Spinal cord (tissue), 9 donors: ENCODE measurements at regions not wholly inside any gene's neighbourhood (a gene's known extent, or its start where the extent isn't known, plus 50 kb on each side); places are given as distances from the start of the nearest gene placed in this dataset.
"Not testable (repeated sequence)": the region's sequence is repeated elsewhere in the genome, so short reads cannot be mapped to it uniquely, and the experiment has no call there.

Experiments used
- DNase-seq, 6 donors: peaks; one replicate each; pipeline versions ENCODE4 v3.0.0 to v3.0.0-alpha.2; 2013 to 2015; ENCODE audit warnings: low spot score in 6 of 6, low read depth in 4 of 6
- H3K27ac ChIP-seq: one replicate; pipeline ENCODE4 v1.5.1; 2013; ENCODE audit warnings: low read depth, low read length, control low read depth
- H3K27me3 ChIP-seq: one replicate; pipeline ENCODE4 v1.6.1; 2013; ENCODE audit warnings: low read length; ENCODE audit not compliant: control insufficient read depth, insufficient read depth
- H3K36me3 ChIP-seq: one replicate; pipeline ENCODE4 v1.6.1; 2013; ENCODE audit warnings: low read length; ENCODE audit not compliant: control insufficient read depth, insufficient read depth
- H3K4me1 ChIP-seq: one replicate; pipeline ENCODE4 v1.6.1; 2013; ENCODE audit warnings: low read length; ENCODE audit not compliant: control insufficient read depth, insufficient read depth
- H3K4me3 ChIP-seq: one replicate; pipeline ENCODE4 v1.5.1; 2013; ENCODE audit warnings: low read depth, low read length, control low read depth
- H3K9me3 ChIP-seq: one replicate; pipeline ENCODE4 v1.6.1; 2013; ENCODE audit warnings: low read length; ENCODE audit not compliant: control insufficient read depth, insufficient read depth
- WGBS: methylation state at CpG from one replicate; pipeline ENCODE4 v1.1.5; 2013; ENCODE audit warnings: missing lambda C conversion rate; ENCODE audit not compliant: insufficient coverage; 5-methylcytosine and 5-hydroxymethylcytosine counted together
- donor health status: healthy.

DNA sequence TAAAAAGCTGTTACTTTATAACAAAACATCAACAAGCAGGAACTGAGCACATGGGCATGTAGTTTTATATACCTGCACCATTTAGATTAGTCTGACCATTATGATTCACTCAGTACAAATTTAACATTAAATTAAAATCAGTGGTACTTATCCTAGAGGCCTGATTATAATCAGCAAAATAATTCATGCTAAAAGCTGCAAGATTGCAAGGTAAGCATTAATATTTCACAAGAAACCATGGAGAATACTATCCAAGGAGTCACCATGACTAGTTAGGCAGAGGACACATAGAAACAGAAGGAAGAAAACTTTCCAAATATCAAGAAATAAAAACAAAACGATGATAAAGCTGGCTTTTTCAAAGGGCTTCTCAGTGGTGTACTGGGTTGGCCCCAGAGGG is 297.5 kb downstream of the KLF13 start:
- H3K9me3 ChIP-seq, H3K27ac ChIP-seq, H3K27me3 ChIP-seq, H3K4me3 ChIP-seq, H3K4me1 ChIP-seq, DNase-seq, H3K36me3 ChIP-seq: not testable (repeated sequence)
- no CpG with 5 or more reads among the region's 1 CpG for WGBS

DNA sequence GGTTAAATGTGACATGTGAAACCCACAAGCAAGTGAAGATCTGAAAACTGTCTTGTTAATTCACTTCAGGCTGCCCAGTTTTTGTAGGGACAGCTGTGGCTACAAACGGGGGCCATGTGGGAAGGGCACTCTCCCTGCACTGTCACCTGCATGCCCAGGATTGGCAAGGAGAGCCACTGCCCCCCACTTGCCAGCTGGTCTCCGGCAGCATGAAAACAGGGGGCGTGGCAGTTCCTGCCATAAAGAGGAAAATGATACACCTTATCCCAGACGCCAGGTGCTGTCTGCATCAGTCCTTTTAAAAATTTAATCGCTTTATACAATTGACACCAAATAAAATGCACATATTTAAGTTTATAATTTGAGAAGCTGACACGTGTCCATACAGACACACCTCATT is 309.1 kb downstream of the KLF13 start:
- DNase-seq, H3K4me3 ChIP-seq, H3K4me1 ChIP-seq, H3K27me3 ChIP-seq, H3K9me3 ChIP-seq, H3K36me3 ChIP-seq, H3K27ac ChIP-seq: not testable (repeated sequence)
- 79% methylated on average over 2 of the region's 6 CpGs for WGBS

DNA sequence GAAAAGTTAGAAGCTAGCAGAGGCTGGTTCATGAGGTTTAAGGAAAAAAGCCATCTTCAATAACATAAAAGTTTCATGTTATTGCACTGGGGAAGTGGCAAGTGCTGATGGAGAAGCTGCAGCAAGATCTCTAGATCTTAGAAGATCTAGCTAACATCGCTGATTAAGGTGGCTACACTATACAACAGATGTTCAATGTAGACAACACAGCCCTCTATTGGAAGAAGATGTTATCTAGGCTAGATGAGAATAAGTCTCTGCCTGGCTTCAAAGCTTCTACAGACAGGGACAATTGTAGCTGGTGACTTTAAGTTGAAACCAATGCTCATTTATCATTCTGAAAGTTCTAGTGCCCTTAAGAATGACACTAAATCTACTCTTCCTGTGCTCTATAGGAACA is 310.3 kb downstream of the KLF13 start:
- not testable (repeated sequence) for H3K36me3 ChIP-seq, H3K4me3 ChIP-seq, DNase-seq, H3K9me3 ChIP-seq, H3K27ac ChIP-seq, H3K4me1 ChIP-seq, H3K27me3 ChIP-seq
- WGBS = no CpG with 5 or more reads among the region's 1 CpG

DNA sequence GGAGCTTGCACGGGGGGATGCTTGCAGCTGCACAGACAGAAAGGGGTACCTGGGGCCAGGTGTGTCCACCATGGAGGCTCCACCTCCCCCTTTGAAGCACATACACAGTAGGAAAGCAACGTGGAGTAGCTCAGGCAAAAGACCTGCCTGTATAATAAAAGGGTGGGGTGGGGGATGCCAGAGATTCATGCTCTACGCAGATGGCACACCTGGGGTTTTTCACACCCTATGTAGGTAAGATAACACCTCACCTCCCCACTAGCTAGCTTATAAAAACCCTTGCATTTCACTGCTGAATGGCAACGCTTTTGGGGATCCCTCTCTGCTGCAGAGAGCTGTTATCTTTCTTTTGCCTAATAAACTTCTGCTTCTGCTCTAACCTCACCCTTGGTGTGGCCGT is 317.3 kb downstream of the KLF13 start:
- not testable (repeated sequence) for H3K9me3 ChIP-seq, H3K27me3 ChIP-seq, H3K36me3 ChIP-seq, H3K4me1 ChIP-seq, H3K27ac ChIP-seq, H3K4me3 ChIP-seq, DNase-seq
- WGBS = 100% methylated on average over 1 of the region's 5 CpGs

DNA sequence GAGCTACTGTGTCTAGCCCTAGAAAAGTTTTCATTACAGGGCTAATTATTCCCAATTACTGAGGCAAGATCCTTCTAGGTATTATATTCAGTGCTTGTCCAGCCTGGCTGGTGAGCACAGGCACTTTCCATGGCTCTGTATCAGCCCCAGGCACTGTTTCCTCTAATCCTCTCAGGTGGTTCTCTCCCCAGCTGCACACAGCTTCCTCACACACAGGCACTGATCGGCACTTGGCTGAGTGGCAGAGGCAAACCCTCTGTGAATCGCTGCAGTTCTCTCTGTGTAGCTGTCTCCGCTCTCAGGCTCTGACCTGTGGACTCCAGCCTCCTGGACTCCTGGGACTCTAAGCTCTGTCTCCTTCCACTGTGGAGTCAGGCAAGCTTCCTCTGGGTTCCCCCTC is 318.1 kb downstream of the KLF13 start:
- not testable (repeated sequence) for H3K36me3 ChIP-seq, H3K27me3 ChIP-seq, H3K9me3 ChIP-seq, H3K4me3 ChIP-seq, H3K27ac ChIP-seq, DNase-seq, H3K4me1 ChIP-seq
- 94% methylated on average over 3 of the region's 3 CpGs for WGBS

DNA sequence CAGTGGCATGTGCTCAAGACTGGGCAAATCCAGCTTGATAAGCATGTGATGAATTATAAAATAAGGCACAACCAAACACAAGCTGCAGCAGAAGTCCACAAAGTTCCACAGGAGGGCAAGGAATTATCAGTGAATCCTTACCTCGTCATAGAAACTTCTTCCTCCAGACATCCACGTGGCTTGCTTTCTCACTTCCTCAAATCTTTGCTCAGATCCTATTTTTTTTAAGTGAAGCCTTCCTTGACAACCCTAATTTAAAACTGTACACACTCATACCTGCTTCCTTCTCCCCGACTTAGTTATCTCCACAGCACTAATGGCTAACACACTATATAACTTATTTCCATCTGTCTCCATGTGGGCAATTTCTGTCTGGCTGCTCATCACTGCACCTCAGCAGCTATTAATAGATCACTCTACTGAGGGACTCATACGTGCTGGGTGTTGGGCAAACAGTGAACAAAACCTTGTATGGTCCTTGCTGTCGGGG is 320.7 kb downstream of the KLF13 start:
- 100% methylated on average over 2 of the region's 5 CpGs for WGBS
- H3K27me3 ChIP-seq, DNase-seq, H3K9me3 ChIP-seq, H3K4me3 ChIP-seq, H3K36me3 ChIP-seq, H3K4me1 ChIP-seq, H3K27ac ChIP-seq: not testable (repeated sequence)

DNA sequence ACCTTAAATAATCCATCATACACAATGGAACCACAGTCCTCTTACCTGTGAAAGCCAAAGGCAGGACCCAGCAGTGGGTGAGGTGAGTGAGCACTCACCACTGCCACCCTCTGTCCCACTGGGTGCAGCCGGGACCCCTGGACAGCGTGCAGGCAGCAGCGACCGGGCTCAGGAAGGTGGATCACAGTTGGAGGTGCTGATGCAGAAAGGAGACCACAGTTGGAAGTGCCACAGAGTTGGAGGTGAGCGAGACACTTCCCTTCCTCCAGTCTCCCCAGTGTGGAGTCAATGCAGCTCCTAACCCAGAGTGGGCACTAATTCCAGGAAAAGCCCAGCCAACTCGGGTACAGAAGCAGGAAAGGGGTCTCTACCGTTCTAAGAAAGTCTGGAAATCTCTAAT is 323.0 kb downstream of the KLF13 start:
- not testable (repeated sequence) for DNase-seq, H3K4me3 ChIP-seq, H3K9me3 ChIP-seq, H3K27me3 ChIP-seq, H3K4me1 ChIP-seq, H3K36me3 ChIP-seq, H3K27ac ChIP-seq
- WGBS = 100% methylated on average over 1 of the region's 7 CpGs

DNA sequence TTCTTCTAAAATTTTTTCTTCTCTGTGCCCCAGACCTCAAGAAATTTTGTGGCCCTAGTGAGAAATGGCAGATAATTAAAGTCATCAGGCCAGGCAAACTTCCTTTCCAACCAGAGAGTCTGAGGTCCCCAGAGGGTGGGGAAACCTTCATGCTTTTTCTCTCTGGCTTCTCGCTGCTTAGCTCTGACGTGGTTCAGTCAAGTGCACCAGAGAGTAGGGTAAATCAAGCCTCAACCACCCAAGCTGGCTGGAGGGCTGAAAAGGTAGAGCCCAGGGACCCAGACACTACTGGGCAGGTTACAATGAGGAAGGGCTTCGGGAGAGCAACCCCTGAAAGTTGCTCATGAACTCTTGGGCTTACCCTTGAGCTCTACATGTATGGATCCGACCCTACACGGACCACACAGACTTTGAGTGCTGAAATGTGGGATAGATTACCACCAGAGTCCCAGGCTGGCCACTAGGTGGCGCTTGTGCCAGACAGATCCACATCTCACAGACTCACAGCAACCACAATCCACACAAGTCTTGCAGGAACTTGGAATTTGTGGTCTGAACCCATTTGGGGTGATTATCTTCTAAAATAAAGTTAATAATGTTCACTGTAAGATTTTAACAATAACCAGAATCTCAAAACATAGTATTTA is 323.5 kb downstream of the KLF13 start:
- not testable (repeated sequence) for H3K4me1 ChIP-seq, H3K27me3 ChIP-seq, H3K27ac ChIP-seq, DNase-seq, H3K4me3 ChIP-seq, H3K9me3 ChIP-seq, H3K36me3 ChIP-seq
- no CpG with 5 or more reads among the region's 6 CpGs for WGBS

DNA sequence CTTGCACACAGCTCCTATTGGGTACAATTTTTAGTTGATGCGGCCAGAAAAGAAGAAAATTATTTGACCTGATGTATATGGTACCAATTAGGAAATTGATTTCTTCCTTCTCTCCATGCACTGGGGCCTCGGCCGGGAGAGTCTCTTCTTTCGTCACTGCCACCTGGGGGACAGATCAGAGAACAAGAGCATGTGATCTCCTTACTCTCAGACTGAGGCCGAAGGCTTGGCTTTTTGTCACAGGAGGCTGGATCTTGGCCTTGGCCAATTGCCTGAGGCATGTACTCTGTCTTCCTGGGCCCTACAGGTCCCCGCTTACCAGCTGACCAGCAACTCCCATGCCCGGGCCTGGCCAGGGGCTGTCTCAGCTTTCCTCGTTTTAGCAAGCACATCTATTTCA is 330.3 kb downstream of the KLF13 start:
- H3K36me3 ChIP-seq, H3K27ac ChIP-seq, H3K9me3 ChIP-seq, H3K4me1 ChIP-seq, H3K27me3 ChIP-seq, H3K4me3 ChIP-seq, DNase-seq: not testable (repeated sequence)
- WGBS = 67% methylated on average over 3 of the region's 8 CpGs

DNA sequence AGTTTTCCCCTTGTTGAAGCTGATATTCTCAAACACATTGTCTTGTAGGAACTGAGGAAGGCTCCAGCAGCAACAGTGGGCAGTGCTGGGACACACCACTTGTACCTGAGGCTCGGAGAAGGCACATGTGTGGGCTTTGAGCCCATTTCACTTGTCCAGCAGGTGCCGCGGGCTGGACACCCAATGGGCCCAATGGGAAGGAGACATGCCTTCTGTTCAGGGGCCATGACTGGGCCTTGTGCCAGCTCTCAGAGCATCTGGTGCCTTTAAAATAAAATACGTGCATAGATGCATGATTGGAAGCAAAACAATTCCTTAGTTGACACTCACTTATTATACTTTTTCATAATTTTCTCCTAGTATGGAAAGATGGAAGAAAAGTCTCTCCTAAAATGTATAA is 334.2 kb downstream of the KLF13 start:
- H3K36me3 ChIP-seq = no peaks in the 10 kb centered on the region
- H3K4me1 ChIP-seq = no peaks in the 10 kb centered on the region
- H3K9me3 ChIP-seq = no peaks in the 10 kb centered on the region
- H3K27ac ChIP-seq = no peak overlapping the region
- WGBS = 90% methylated on average over 3 of the region's 4 CpGs
- no peak overlapping the region for H3K4me3 ChIP-seq
- H3K27me3 ChIP-seq = no peaks in the 10 kb centered on the region
- no peak for DNase-seq
